Myocyte (in vitro differentiated cells): ENCODE measurements at regions not wholly inside any gene's neighbourhood (a gene's known extent, or its start where the extent isn't known, plus 50 kb on each side); places are given as distances from the start of the nearest gene placed in this dataset.

Experiments
- DNase-seq: peaks from one replicate; pipeline ENCODE4 v3.0.0-alpha.2; 2012; ENCODE audit warnings: low read depth

DNA sequence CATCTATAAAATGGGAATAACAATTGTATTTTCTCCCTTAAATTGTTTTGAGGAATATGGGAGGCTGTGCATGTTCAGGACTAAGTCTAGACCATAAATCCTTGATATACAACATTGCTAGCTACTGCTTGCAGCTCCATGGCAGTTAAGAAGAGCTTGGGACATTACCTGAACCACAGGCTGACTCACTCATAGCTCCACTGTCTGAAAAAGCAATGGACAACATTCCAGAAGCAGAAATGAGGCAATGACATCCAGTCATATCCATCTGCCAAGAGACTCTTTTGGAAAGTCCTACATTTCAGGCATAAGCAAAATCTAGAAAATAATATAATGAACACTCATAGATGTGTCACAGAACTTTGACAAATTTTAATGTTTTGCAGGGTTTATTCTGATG lies 167.3 kb upstream of the LEF1 start:
- DNase-seq = peak; percentile 40

DNA sequence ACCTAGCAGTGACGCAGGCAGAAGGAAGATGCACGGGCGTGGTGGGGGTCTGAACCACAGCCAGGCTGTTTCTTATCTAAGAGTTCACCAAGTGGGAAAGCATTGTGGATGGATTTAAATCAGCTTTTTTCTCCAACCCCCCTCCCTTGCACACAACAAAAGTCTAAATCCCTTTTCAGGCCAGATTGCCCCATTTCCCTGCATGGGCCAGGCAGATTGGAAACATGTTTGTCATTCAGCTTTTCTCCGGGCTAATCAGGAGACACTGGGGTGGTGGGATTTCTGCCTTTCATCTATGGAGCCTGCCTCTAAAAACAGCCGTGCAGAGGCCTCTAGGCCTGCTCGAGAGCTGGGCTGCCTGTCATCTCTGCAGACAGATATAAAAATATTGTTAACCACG lies 166.3 kb upstream of the LEF1 start:
- no peak for DNase-seq

DNA sequence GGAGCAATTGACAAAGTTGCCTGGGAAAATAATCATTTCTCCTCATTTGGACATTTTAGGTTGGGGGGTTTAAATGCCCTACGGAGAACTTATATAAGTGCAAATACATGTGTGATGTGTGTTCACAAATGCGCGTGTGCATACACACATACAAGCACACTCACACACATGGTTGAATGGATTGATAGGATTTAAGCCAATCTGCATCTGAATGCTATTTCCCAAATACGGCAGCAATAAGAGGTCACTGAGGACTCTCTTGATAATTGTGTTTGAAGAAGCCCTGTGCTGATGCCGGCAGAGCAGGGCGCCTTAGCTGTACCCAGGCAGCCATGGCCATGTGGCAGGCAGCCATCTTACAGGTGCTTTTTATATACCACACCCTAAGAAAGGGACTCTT lies 165.3 kb upstream of the LEF1 start:
- DNase-seq = no peak

DNA sequence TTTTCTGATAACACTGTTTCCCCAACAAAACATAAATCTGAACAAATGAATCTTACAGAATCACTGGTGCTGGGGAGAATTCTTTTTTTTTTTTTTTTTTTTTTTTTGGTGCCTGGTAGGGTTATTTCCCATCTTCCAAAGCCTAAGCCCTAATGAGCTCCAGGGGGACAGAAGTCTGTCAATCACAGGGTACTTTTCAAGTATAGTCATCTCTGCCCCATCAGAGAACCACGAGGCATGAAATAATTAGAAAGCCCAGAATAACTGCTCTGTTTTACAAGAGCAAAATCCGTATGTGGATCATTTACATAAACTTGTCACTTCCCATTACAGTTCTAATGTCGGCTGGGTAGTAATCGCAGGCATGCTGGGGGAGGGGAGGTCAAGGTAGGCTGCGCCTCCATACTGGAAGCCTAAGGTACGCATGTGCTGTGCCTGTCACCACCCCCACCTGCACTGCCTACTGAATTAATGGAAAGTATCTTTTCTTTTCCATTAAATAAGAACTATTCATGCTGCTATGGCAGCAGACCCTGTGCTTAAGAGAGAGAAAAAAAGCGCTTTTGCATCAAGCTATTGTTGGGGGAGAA lies 164.7 kb upstream of the LEF1 start:
- no peak for DNase-seq

DNA sequence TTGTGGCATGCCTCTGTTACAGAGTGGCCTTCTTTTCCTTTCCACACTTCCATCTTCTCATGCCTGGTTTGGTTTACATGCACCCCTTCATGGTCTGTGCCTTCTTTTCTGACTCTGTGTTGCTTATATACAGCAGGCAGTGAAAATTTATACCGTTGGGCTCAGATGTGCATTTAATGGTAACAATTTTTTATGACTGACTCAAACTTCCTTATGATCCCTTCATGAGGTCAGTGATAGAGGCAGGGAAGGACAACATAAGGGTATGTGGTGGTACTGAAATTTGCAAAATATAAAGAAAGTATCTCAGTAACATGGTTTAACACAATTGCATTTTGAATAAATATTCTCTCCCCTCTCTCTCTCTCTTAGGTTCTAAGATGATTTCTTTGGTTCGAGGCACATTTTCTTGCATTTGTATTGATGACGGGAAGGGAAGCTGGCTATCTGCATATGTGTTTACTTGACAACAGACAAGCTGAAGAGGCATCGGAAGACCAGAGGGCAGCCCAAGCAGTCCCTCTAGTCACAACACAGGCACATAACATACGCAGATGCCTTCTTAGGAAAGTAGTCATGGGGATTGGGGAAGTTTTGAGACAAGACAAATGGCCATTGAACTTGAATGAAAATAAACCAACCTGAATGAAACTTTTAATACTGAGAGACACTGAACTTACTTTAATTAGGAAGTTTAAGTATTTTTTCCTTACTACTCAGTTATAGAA lies 163.3 kb upstream of the LEF1 start:
- no peak for DNase-seq

DNA sequence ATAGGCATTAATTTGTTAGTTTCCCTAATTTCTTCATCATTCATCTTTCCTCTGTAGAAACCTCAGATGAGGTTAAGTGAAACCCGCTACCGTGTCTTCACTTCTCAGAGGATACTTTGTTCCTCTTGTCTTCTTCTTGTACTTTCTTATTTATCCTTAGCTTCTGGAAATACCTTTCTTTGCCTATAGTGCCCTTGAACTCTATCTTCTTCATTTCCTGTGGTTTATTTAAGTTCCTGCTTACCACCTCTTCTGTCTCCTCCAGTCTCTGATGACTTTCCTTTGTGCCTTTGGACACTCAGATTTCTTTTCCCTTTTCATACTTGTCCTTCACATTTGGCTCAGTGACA lies 159.6 kb upstream of the LEF1 start:
- DNase-seq = no peak

DNA sequence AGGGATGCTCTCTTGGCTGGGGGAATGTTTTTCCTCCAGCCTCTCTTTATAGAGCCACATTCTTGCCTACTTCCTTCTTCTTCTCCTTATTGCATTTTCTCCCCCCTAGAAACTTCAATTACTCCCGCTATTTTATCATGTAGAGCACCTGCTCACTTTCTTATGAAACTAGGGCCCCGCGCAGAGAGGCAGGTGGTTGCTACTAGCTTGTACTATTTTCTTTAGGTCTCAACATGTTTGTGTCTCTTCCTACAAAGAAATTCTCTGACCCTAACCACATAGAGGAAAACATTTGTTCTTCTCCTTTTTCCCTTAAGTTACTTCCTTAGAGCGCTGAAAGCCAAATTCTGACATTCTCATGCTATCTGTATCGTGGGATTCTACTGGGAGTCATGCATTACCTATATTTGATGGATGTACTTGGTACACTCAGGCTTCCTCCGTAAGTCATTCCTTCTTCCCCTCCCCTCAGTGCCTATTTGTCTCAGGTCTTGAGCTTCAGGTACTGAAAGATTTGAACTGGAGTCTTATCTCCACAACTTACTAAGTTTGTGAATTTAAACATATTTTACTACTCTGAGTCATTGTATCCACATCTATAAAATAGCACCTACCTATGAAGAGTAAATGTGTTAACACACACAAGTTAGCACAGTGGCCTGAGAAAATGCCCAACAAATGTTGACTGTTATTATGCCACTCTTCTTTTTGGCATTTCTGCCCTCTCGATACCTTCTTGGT lies 159.1 kb upstream of the LEF1 start:
- DNase-seq = no peak

DNA sequence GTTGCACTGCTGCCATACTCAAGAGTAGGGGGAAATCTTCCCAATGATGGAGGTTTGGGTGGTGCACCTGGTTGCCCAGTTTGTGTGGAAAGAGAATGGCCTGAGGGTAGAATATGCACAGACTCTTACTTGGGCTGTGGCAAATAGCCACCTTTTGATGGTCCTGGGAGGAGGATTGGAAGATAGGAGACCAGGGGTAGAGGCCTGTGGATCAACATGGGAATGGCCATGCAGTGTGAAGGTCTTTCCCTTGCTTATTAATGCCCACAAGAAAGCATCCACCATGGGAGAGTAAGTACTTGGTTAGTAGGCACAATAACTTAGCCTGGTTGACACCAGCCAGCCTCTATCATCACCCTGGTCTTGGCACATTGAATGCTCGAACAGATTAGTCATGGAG lies 156.8 kb upstream of the LEF1 start:
- DNase-seq = no peak

DNA sequence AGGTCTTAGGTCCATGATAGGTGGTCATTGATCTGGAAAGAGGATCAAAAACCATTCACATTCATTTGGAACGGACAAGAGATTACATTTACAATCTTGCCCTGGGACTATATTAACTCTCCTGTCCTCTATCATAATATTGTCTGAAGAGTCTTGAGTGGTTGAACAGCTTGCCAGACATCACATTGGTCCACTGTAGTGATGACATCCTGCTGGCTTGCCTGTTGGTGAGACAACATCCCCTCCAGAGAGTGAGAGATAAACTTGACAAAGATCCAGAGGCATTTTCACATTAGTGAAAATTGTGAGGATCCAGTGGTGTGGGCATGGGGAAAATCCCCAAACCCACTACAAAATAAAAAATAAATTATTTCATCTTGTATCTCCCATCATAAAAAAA lies 155.7 kb upstream of the LEF1 start:
- no peak for DNase-seq

DNA sequence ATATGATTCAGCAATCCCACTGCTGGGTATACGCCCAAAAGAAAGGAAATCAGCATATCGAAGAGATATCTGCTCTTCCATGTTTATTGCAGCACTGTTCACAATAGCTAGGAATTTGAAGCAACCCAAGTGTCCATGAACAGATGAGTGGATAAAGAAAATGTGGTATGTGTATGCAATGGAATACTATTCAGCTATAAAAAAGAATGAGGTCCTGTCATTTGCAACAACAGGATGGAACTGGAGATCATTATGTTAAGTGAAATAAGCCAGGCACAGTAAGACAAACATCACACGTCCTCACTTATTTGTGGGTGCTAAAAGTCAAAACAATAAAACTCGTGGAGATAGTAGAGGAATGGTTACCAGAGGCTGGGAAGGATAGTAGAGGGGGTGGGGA lies 153.8 kb upstream of the LEF1 start:
- no peak for DNase-seq

DNA sequence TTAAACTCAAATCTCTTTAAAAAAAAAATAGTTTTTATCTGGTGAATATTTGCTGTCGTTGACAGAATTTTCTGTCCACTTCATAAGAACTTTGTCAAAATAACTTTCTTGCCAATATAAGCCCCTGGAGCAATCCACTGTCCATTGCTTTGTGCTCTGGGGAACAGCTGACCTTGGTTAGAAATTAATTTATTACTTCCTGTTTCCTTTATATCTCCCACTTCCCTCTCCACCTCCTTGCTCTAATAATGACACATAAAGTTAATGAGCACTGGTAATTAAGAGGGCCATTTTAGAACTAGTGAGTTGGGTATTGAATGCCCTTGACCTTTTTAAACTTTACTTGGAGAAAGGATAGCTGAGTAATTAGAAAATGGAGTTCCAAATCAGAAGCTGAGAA lies 151.3 kb upstream of the LEF1 start:
- no peak for DNase-seq

DNA sequence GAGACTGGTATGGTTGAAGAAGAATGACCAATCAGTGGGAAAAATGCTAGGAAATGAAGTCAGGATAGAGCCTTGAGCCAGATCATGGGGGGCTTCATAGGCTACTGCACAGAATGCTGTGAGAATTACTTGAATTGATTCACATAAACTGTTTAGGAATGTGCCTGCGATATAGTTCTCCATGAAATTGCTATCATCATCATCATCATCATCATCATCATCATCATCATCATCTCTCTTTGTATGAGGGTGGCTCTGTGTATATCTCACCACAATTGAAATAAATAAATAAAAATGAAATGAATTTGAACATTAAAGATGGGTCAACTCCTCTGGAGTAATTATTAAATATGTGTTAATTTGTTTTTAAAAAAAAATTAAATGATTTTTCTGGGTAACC lies 148.6 kb upstream of the LEF1 start:
- no peak for DNase-seq

DNA sequence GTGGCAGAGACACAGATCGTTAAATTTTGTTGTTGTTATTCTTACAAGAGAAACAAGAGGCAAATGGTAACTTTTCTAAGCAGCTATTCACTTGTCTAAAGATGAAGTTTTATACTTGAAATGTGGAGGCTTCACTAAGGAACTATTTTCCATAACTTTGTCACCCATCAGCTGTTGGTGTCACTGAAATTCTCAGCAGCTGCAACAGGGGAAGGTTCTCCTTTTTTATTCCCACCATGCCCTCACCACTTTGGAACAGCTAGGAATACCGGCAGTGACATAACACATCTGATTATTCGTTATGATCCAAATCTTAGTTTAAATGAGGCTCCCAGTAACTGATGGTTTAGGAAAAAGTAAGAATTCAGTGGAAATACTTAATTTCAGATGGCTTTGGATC lies 147.0 kb upstream of the LEF1 start:
- DNase-seq = peak; percentile 87

DNA sequence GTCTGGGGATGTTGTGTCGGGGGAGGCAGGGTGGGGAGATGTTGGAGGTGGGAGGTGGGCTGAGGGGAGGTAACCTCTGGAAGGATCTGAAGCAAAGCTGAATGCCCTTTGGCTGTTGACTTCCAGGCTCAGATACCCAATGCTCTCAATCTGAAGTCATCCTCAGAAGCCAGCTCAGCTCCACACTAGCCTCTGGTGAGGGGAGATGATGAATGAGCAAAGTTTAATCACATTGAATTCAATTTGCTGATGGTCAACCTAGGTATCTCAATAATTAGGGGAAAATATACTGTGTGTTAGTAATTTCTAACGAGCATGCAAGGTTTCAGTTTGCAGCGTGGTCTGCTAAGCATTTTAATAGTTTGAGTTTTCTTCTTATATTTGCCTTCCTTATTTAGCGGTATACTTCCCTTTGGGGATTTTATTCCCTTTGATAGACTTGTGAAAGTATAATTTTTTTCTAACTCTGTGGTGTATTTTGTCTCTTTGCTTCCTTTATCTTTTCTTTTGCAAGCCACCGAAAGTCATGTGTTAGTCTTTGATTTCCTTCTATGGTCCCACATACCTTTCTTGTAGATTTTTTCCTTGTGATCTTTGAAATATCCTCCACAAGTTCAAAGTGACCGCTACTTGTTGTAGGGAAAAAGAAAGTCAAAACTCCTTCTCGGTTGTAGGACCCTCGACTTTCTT lies 146.3 kb upstream of the LEF1 start:
- no peak for DNase-seq

DNA sequence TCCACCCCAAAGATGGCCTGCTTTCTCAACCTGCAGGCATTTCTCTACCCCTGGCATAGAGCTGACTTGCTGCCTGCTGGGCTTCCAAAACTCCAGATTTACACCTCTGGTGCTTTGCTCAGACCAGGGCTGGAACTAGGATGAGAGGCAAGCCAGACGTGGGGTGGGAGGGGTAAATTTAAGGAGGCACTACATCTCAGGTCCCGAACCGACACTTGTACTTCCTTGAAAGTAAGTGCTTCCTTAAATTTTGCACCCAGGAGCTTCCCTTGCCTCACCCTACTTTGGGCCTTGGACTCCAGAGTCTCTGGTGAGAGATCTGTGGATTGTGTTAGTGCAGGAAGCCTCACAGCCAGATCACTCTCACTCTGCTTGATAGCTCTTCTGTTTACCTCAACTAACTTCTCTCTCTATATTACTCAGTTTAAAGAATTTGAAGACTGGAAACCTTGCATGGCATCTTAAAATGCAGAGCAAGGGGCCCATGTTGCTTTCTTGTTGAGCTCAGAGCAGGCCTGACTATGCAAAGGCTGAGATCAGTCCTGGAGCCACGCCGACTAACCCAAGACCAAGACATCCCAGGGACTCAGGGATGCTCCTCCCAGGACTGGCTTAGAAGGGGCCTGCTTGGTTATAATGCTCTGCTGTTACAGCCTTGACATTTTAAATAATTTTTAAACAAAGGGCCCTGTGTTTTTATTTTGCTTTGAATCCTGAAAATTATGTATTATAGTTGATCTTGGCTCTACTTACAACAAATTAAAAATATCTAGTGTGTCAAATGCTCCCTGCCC lies 145.0 kb upstream of the LEF1 start:
- no peak for DNase-seq

DNA sequence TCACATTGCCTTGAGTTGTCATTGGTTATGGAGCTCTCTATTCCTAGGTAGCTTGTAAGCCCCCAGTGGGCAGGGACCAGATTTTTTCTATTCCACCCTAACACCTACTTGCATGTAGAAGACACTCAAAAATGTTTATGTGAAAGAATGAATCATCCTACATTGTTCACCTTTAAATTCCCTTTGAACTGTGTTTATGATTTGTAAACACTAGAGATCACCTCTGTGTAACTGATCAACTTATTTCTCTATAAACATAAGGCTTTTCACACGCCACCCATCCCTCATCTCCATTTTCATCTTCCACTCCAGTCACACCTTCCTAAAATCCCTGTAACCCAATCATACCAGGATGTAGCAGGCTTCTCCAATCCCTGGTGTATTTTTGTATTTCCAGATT lies 142.6 kb upstream of the LEF1 start:
- no peak for DNase-seq

DNA sequence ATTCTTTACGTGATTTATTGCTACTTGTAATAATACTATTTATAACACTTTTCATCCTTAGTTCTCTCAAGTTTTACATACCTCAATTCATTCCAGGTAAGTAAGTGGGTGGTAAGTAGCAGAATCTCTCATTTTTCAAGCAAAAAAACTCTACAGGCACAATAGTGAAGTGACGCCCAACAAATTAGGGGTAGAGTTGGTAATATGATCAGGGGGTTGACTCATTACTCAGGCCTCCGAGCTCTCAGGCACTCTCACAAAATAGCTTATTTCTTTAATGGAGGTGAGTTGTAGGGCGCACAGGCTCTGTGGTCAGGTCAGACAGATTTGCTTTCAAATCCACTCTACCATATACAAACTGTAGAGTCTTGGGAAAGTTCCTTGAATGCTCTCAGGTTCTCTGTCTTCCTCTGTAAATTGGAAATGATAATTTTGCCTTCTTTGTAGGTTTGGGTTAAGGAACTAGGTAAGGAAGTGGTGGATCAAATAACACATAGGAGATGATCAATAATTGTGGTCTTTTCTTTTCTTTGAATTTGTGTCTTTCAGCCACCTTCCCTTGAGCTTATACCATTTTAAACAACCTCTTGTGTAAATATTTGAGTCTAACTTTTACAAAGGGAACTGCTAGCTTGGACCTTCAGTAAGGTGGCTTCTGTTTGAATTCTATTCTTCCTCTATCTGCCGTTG lies 134.9 kb upstream of the LEF1 start:
- DNase-seq = peak; percentile 25

DNA sequence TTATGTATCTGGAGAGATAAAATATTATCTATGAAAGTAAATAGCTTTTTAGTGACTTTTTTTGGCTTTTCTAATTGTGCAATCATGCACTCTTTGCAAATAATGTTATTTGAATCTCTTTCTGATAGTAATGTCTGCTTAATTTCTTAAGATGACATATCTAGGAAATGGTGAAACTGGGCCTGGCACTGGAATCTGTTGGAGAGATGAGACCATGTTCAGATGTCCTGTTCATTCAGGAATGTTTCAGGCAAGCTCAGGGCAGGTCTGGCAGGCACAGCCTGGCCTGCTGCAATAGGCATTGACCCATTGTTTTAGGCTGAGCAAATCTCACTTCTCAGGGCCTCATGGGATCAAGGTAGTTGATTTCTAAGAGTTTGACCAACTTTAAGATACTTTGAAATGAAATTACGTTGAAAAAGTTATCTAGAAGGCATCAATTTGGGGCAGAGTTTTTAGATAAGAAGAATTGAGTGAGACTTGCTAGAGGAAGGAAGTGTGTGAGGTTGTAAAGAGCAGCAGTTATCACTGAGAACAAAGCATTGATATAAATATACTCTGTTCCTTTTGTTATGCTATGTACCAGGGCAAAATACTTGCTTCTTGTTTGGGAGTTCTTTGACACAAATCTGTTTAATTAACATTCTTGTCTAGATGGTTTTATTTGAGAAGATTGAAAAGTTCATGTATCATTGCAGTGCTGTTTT lies 133.0 kb upstream of the LEF1 start:
- no peak for DNase-seq

DNA sequence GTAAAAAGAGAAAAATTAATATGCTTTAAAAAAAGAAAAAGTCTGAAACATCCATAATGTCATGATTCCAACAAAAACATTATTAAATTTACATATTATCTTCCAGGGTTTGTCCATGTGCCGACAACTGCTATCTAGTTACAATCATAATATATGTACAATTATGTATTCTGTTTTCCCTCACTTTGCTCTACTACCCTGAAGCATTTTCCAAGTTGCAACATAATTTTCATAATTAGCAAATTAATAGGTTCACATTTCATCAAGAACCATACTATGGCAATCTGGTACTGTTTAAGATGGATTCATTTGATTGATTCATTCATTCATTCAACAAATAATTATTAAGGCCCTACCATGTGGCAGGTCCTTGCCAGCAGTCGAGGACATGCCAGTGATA lies 128.9 kb upstream of the LEF1 start:
- no peak for DNase-seq

DNA sequence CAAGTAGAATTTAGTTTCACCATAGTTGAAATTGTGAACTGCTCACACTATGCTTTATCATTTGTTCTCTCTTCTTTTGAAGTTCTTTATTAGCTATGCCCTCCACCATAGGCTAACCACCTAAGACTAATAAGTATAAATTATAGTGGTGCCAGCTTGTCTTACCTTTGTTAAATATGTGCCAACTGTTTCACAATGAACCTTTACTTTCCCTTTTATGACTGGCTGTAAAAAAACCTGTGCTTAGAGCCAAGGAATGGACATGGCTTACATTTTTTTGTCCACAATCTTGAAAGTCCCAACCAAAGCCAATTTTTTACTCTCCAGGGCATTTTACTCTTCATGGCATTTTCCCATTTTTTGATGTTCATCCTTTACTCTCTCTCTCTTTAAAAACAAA lies 123.5 kb upstream of the LEF1 start:
- DNase-seq = no peak
